Peyer's patch (tissue), 4 donors: ENCODE measurements at regions not wholly inside any gene's neighbourhood (a gene's known extent, or its start where the extent isn't known, plus 50 kb on each side); places are given as distances from the start of the nearest gene placed in this dataset.

ENCODE experiments used
- DNase-seq, 3 donors: peaks; one replicate each; pipeline ENCODE4 v3.0.0-alpha.2; 2017 to 2019
- H3K27ac ChIP-seq, 4 donors: fragments of 200-600 bp; sonication (generic); one replicate each; pipeline ENCODE4 v1.5.1; 2016 to 2019
- H3K27me3 ChIP-seq, 2 donors: fragments of 200-600 bp; sonication (generic); one replicate each; pipeline ENCODE4 v1.5.1; 2019
- H3K36me3 ChIP-seq, 3 donors: fragments of 200-600 bp; sonication (generic); one replicate each; pipeline ENCODE4 v1.5.1; 2016 to 2019
- H3K4me1 ChIP-seq, 4 donors: fragments of 200-600 bp; sonication (generic); one replicate each; pipeline ENCODE4 v1.5.1; 2016 to 2019
- H3K4me3 ChIP-seq, 4 donors: fragments of 200-600 bp; sonication (generic); 1 replicate in 3 of 4; 2 replicates in 1 of 4; pipeline ENCODE4 v1.5.1; 2016 to 2019; ENCODE audit warnings: mild to moderate bottlenecking in 1 of 4
- H3K9me3 ChIP-seq, 4 donors: fragments of 200-600 bp; sonication (generic); one replicate each; pipeline ENCODE4 v1.5.1; 2016 to 2019; ENCODE audit warnings: mild to moderate bottlenecking in 1 of 4
- POLR2A ChIP-seq, 2 donors: fragments of 450-650 bp; IDR thresholded peaks; one replicate each; pipeline ENCODE4 v1.5.1; 2017; ENCODE audit warnings: antibody characterized with exemption in 2 of 2, mild to moderate bottlenecking in 2 of 2, moderate library complexity in 2 of 2
- TF ChIP-seq, protein P1 (sequence below), 6 experiments: fragments of 450-650 bp in 4 of 6; fragments of 200-600 bp in 2 of 6; sonication (generic) in 1 of 6; IDR thresholded peaks; one replicate each; pipeline ENCODE4 v1.5.1; 2017 to 2019; ENCODE audit warnings: antibody characterized with exemption in 6 of 6, mild to moderate bottlenecking in 3 of 6, moderate library complexity in 1 of 6

DNA sequence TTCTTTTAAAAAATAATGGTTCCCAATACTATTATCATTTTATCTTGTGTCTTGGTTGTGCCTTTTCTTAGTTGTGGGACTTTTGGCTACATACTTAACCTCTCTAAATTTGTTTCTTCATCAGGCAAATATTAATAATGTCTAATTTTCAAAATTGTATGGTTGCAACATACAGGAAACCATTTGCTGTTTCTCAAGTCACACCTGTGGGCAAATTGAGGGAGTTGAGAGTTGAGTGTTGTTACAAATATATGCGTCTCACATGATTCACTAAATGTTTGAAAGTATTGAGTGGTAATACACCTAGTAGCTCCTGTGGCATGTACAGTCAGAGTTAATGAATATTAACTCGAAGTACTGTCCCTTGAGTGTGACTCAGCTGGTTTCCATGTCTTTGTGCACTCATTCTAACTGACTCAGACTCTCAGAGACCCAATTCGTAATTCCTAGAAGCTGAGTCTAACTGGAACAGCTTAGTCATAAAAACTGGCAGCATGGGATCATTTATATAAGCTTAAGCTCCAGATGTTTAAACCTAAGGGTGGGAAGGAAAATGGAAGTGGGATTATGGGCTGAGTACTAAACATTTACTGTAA, 802.4 kb downstream of the TRIML1 start:
- Histone ChIP-seq H3K4me1 (no peaks in the 10 kb centered on the region), H3K9me3 (no peaks in the 10 kb centered on the region), H3K27ac (no peak overlapping the region), H3K27me3 (no peaks in the 10 kb centered on the region), H3K36me3 (no peaks in the 10 kb centered on the region), H3K4me3 (no peak overlapping the region)
- no peak for DNase-seq
- no peak for TF ChIP-seq POLR2A (IDR thresholded peaks at IDR 0.05)
- TF ChIP-seq, protein P1, sequence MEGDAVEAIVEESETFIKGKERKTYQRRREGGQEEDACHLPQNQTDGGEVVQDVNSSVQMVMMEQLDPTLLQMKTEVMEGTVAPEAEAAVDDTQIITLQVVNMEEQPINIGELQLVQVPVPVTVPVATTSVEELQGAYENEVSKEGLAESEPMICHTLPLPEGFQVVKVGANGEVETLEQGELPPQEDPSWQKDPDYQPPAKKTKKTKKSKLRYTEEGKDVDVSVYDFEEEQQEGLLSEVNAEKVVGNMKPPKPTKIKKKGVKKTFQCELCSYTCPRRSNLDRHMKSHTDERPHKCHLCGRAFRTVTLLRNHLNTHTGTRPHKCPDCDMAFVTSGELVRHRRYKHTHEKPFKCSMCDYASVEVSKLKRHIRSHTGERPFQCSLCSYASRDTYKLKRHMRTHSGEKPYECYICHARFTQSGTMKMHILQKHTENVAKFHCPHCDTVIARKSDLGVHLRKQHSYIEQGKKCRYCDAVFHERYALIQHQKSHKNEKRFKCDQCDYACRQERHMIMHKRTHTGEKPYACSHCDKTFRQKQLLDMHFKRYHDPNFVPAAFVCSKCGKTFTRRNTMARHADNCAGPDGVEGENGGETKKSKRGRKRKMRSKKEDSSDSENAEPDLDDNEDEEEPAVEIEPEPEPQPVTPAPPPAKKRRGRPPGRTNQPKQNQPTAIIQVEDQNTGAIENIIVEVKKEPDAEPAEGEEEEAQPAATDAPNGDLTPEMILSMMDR (IDR thresholded peaks at IDR 0.05) = no peak

DNA sequence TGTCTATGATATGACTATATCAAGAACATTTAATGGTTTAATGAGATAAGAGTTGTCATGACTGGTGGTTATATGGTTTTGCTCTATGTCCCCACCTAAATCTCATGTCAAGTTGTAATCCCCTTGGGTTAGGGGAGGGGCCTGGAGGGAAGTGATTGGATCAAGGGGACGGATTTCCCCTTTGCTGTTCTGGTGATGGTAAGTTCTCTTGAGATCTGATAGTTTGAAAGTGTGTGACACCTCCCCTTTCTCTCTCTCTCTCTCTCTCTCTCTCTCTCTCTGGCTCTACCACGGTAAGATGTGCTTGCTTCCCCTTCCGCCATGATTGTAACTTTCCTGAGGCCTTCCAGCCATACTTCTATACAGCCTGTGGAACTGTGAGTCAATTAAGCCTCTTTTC, 803.4 kb downstream of the TRIML1 start:
- no peaks in the 10 kb centered on the region for H3K27me3 ChIP-seq
- H3K4me1 ChIP-seq = no peaks in the 10 kb centered on the region
- H3K36me3 ChIP-seq = no peaks in the 10 kb centered on the region
- TF ChIP-seq POLR2A (IDR thresholded peaks at IDR 0.05) = no peak
- TF ChIP-seq, protein P1 (IDR thresholded peaks at IDR 0.05) = no peak
- DNase-seq = no peak
- H3K27ac ChIP-seq = no peak overlapping the region
- no peak overlapping the region for H3K4me3 ChIP-seq
- H3K9me3 ChIP-seq = no peaks in the 10 kb centered on the region

DNA sequence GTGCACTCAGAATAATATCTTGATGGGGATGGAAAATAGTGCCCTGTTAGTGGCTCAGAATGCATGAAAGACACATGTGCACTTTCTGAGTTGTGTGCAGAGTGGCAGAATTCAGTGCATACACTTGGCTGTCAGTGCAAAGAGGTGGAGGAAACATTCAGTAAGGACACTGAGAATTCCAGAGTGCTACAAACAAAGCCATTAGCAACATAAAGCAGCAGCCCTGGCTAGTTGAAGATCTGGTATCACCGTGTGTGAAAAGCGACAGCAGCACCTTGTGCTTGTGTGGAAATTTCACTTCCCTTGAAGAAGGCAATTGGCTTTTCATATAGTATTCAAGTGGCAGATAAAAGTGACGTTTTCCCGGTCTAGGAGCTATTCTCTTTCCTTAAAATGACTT, 810.4 kb downstream of the TRIML1 start:
- no peak overlapping the region for H3K27ac ChIP-seq
- no peaks in the 10 kb centered on the region for H3K9me3 ChIP-seq
- no peaks in the 10 kb centered on the region for H3K27me3 ChIP-seq
- DNase-seq = no peak
- no peak for TF ChIP-seq POLR2A (IDR thresholded peaks at IDR 0.05)
- TF ChIP-seq, protein P1 (IDR thresholded peaks at IDR 0.05) = no peak
- no peak overlapping the region for H3K4me3 ChIP-seq
- no peaks in the 10 kb centered on the region for H3K36me3 ChIP-seq
- H3K4me1 ChIP-seq = no peaks in the 10 kb centered on the region

DNA sequence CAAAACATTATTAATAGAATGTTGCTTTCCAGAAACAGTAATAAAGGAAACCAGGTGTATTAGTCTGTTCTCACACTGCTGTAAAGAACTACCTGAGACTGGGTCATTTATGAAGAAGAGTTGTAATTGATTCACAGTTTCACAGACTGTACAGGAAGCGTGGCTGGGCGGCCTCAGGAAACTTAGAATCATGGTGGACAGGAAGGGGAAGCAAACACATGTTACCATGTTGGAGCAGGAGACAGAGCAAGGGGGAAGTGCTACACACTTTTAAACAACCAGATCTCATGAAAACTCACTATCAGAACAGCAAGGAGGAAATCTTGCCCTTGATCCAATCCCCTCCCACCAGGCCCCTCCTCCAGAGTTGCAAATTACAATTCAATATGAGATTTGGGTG, 815.8 kb downstream of the TRIML1 start:
- no peaks in the 10 kb centered on the region for H3K27me3 ChIP-seq
- no peak overlapping the region for H3K27ac ChIP-seq
- H3K4me3 ChIP-seq = no peak overlapping the region
- no peaks in the 10 kb centered on the region for H3K9me3 ChIP-seq
- TF ChIP-seq POLR2A (IDR thresholded peaks at IDR 0.05) = no peak
- TF ChIP-seq, protein P1 (IDR thresholded peaks at IDR 0.05) = no peak
- DNase-seq = no peak
- H3K36me3 ChIP-seq = no peaks in the 10 kb centered on the region
- H3K4me1 ChIP-seq = no peaks in the 10 kb centered on the region

DNA sequence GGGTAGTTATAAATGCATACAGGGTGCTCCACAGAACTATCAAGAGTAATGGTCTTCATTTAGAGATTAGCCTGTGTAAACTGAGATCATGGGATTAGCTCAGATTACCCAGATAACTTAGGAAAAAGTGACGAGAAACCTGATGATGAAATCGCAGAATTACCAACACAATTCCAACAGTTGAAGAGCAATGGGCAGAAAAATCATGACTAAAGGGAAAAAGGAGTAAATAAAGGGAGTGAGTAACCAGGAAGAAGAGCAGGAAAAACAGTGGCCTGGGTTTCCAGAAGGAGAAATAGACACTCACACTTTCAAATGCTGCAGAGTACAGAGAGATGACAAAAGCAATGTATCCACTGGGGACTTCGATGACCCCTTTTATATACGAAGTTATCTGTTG, 817.3 kb downstream of the TRIML1 start:
- no peaks in the 10 kb centered on the region for H3K27me3 ChIP-seq
- DNase-seq = no peak
- TF ChIP-seq POLR2A (IDR thresholded peaks at IDR 0.05) = no peak
- TF ChIP-seq, protein P1 (IDR thresholded peaks at IDR 0.05) = no peak
- no peaks in the 10 kb centered on the region for H3K4me1 ChIP-seq
- H3K36me3 ChIP-seq = no peaks in the 10 kb centered on the region
- no peak overlapping the region for H3K27ac ChIP-seq
- H3K9me3 ChIP-seq = no peaks in the 10 kb centered on the region
- no peak overlapping the region for H3K4me3 ChIP-seq

DNA sequence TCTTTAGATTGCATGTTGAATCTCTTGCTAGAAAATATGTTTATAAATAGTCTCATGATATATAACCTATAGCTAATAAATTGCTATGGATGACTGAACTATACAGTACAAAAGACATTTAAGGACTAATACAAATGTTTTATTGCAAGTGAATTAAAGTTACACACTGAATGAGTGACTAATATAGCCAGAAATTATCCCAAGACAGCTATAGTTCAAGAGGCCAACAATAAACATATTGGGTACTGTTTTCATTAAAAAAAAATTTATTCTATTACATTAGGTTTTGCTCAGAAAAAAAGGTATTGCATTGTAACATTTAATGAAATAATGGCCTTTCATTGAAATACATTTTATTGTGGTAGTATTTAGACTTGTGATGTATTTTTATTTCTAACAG, 819.1 kb downstream of the TRIML1 start:
- Histone ChIP-seq H3K9me3 (no peaks in the 10 kb centered on the region), H3K4me3 (no peak overlapping the region), H3K27me3 (no peaks in the 10 kb centered on the region), H3K4me1 (no peaks in the 10 kb centered on the region), H3K36me3 (no peaks in the 10 kb centered on the region), H3K27ac (no peak overlapping the region)
- TF ChIP-seq, protein P1 (IDR thresholded peaks at IDR 0.05) = no peak
- no peak for TF ChIP-seq POLR2A (IDR thresholded peaks at IDR 0.05)
- DNase-seq = no peak
